B cell (primary cell): ENCODE measurements at regions not wholly inside any gene's neighbourhood (a gene's known extent, or its start where the extent isn't known, plus 50 kb on each side); places are given as distances from the start of the nearest gene placed in this dataset.

ENCODE experiments used
- ATAC-seq: fragments of 200-7000 bp; cut with Tn5 transposase; one replicate; pipeline ENCODE4 v1.10.0; 2021; ENCODE audit warnings: low read depth, mild to moderate bottlenecking, moderate number of reproducible peaks, moderate library complexity
- CTCF ChIA-PET: fragments of 350-600 bp; sonication (Branson Sonifier 250); formaldehyde crosslinking; loops from one replicate; lab custom pipeline; 2021; ENCODE audit warnings: antibody characterized with exemption, inconsistent platforms; lab: Charles Lee
- POLR2A ChIA-PET: fragments of 350-600 bp; sonication (Branson Sonifier 250); formaldehyde crosslinking; loops from one replicate; lab custom pipeline; 2021; ENCODE audit warnings: antibody characterized with exemption; lab: Charles Lee
- DNase-seq: peaks from one replicate; pipeline ENCODE4 v3.0.0; 2013
- H2AFZ ChIP-seq: 2 replicates; pipeline ENCODE4 v1.6.1; 2012; ENCODE audit warnings: mild to moderate bottlenecking, low read depth, low read length; ENCODE audit not compliant: insufficient read depth, poor library complexity, severe bottlenecking
- H3K27ac ChIP-seq, 2 donors: 1 replicate in 1 of 2; 2 replicates in 1 of 2; pipeline ENCODE4 v1.5.1; 2012 to 2013; ENCODE audit warnings: low read length in 2 of 2, mild to moderate bottlenecking in 2 of 2, moderate library complexity in 1 of 2
- H3K27me3 ChIP-seq, 4 experiments: fragments of 200-600 bp in 1 of 4; sonication (generic) in 1 of 4; replicated peaks in 1 of 4; 1 replicate in 2 of 4; 2 replicates in 2 of 4; pipeline versions ENCODE4 v1.6.1 to v1.7.0; 2013 to 2016; ENCODE audit warnings: low read length in 3 of 4, mild to moderate bottlenecking in 2 of 4, mixed read lengths in 1 of 4, moderate library complexity in 1 of 4; ENCODE audit not compliant: insufficient read depth in 4 of 4, control insufficient read depth in 3 of 4; ENCODE audit errors: control extremely low read depth in 1 of 4
- H3K36me3 ChIP-seq, 2 experiments: replicated peaks in 1 of 2; 1 replicate in 1 of 2; 2 replicates in 1 of 2; pipeline versions ENCODE4 v1.6.1 to v1.7.1; 2013; ENCODE audit warnings: low read length in 1 of 2; ENCODE audit not compliant: insufficient read depth in 2 of 2, control insufficient read depth in 1 of 2; ENCODE audit errors: control extremely low read depth in 1 of 2, extremely low read depth in 1 of 2
- H3K4me1 ChIP-seq, 2 donors: fragments of 200-600 bp in 1 of 2; sonication (generic) in 1 of 2; 1 replicate in 1 of 2; 2 replicates in 1 of 2; pipeline versions ENCODE4 v1.5.1 to v1.6.1; 2013 to 2017; ENCODE audit warnings: low read length in 2 of 2; ENCODE audit not compliant: control insufficient read depth in 2 of 2, insufficient read depth in 2 of 2
- H3K4me2 ChIP-seq: replicated peaks from 2 replicates; pipeline ENCODE3; 2012; ENCODE audit warnings: mild to moderate bottlenecking, low read depth, low read length; ENCODE audit not compliant: poor library complexity, severe bottlenecking
- H3K4me3 ChIP-seq, 5 experiments: fragments of 200-600 bp in 1 of 5; sonication (generic) in 1 of 5; 1 replicate in 3 of 5; 2 replicates in 2 of 5; pipeline versions ENCODE4 v1.5.1 to v1.7.0; 2011 to 2016; ENCODE audit warnings: low read length in 4 of 5, mild to moderate bottlenecking in 4 of 5, low read depth in 2 of 5, control low read depth in 1 of 5, moderate library complexity in 1 of 5; ENCODE audit not compliant: insufficient read depth in 1 of 5; ENCODE audit errors: control extremely low read depth in 1 of 5, extremely low read depth in 1 of 5
- H3K79me2 ChIP-seq: fragments of 200-600 bp; sonication (generic); one replicate; pipeline ENCODE4 v1.6.0; 2016; ENCODE audit warnings: low read length; ENCODE audit not compliant: control insufficient read depth, insufficient read depth
- H3K9ac ChIP-seq: fragments of 200-600 bp; sonication (generic); 2 replicates; pipeline ENCODE4 v1.6.1; 2017; ENCODE audit warnings: mild to moderate bottlenecking, low read length, moderate library complexity
- H3K9me3 ChIP-seq, 3 donors: one replicate each; pipeline versions ENCODE4 v1.6.1 to v1.7.1; 2013; ENCODE audit warnings: low read length in 2 of 3; ENCODE audit not compliant: control insufficient read depth in 2 of 3, insufficient read depth in 1 of 3; ENCODE audit errors: control extremely low read depth in 1 of 3
- H4K20me1 ChIP-seq: 2 replicates; pipeline ENCODE4 v1.6.0; 2012; ENCODE audit warnings: mild to moderate bottlenecking, low read length; ENCODE audit not compliant: insufficient read depth, control insufficient read depth, poor library complexity, severe bottlenecking
- H3K27ac Mint-ChIP-seq: one replicate; pipeline ENCODE4 v1.8.0; 2021; ENCODE audit warnings: mixed read lengths
- H3K27me3 Mint-ChIP-seq: one replicate; pipeline ENCODE4 v1.8.0; 2021; ENCODE audit warnings: mixed read lengths
- H3K4me1 Mint-ChIP-seq: one replicate; pipeline ENCODE4 v1.8.0; 2021; ENCODE audit warnings: mixed read lengths
- H3K4me3 Mint-ChIP-seq: one replicate; pipeline ENCODE4 v1.8.0; 2021; ENCODE audit warnings: mixed read lengths
- H3K9me3 Mint-ChIP-seq: one replicate; pipeline ENCODE4 v1.8.0; 2022; ENCODE audit warnings: mixed read lengths; ENCODE audit not compliant: insufficient read depth
- EZH2 ChIP-seq: IDR thresholded peaks from 2 replicates; pipeline ENCODE4 v1.6.1; 2012; ENCODE audit warnings: borderline replicate concordance, low read depth, mild to moderate bottlenecking, moderate library complexity, low read length; ENCODE audit not compliant: insufficient read depth, poor library complexity, severe bottlenecking
- WGBS: methylation state at CpG from one replicate; pipeline ENCODE4 v1.1.5; 2013; ENCODE audit warnings: missing lambda C conversion rate; ENCODE audit not compliant: insufficient coverage; 5-methylcytosine and 5-hydroxymethylcytosine counted together
- intact Hi-C: fragments of 100-400 bp; cut with micrococcal nuclease; formaldehyde crosslinking; loops from one replicate; pipeline ENCODE4 v1.10.0; 2022
- TF ChIP-seq, protein P1 (sequence below): fragments of 200-600 bp; IDR thresholded peaks from one replicate; pipeline ENCODE4 v1.8.0; 2022; ENCODE audit warnings: antibody characterized with exemption, mild to moderate bottlenecking

DNA sequence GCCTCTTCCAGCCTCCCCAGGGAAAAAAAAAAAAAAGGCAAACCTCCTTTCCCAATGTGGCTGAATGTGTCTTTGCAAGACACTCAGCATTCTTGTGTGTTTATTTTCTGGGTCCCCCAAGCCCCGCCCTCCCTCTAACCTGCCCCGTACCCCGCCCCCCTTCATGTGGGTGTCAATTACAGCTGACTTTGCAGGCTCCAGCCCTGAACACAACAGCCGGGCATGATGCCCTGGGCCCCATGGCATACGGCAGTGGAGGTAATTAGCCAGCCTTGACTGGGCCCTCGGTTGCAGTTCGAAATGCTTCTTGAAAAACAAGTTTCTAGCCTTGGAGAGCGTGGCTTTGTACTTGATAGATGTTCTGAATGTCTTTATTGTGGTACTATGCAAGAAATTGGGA is 354.7 kb upstream of the RBFOX1 start:
- TF ChIP-seq EZH2, result no peak
- TF ChIP-seq, protein P1, sequence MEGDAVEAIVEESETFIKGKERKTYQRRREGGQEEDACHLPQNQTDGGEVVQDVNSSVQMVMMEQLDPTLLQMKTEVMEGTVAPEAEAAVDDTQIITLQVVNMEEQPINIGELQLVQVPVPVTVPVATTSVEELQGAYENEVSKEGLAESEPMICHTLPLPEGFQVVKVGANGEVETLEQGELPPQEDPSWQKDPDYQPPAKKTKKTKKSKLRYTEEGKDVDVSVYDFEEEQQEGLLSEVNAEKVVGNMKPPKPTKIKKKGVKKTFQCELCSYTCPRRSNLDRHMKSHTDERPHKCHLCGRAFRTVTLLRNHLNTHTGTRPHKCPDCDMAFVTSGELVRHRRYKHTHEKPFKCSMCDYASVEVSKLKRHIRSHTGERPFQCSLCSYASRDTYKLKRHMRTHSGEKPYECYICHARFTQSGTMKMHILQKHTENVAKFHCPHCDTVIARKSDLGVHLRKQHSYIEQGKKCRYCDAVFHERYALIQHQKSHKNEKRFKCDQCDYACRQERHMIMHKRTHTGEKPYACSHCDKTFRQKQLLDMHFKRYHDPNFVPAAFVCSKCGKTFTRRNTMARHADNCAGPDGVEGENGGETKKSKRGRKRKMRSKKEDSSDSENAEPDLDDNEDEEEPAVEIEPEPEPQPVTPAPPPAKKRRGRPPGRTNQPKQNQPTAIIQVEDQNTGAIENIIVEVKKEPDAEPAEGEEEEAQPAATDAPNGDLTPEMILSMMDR, result no peak
- Histone ChIP-seq H3K79me2 (no peaks in the 10 kb centered on the region), H3K4me3 (no peak overlapping the region), H3K27me3 (no peaks in the 10 kb centered on the region), H3K9me3 (no peaks in the 10 kb centered on the region), H3K36me3 (no peaks in the 10 kb centered on the region), H3K4me2 (no peak overlapping the region), H2AFZ (no peak overlapping the region), H3K27ac (no peak overlapping the region), H3K4me1 (no peaks in the 10 kb centered on the region), H3K9ac (no peak overlapping the region), H4K20me1 (no peaks in the 10 kb centered on the region)
- DNase-seq, result no peak
- Mint-ChIP-seq H3K9me3 (no peaks in the 10 kb centered on the region), H3K27ac (no peak overlapping the region), H3K4me1 (no peaks in the 10 kb centered on the region), H3K27me3 (no peaks in the 10 kb centered on the region), H3K4me3 (no peak overlapping the region)
- intact Hi-C loops, result no loop called here
- 74% methylated on average over 7 of the region's 8 CpGs for WGBS
- ChIA-PET POLR2A (no interaction called here), CTCF (no interaction called here)
- no peak for ATAC-seq

- H2AFZ ChIP-seq, result no peak overlapping the region
- intact Hi-C loops, result no loop called here
- 90% methylated on average over 5 of the region's 7 CpGs for WGBS
These were observed 355.4 kb upstream of the RBFOX1 start for GRCh38 chr16:6977291-6977690.

More at GRCh38 chr16:6977291-6977690, 355.4 kb upstream of the RBFOX1 start:
- Mint-ChIP-seq H3K27me3 (no peaks in the 10 kb centered on the region), H3K4me1 (no peaks in the 10 kb centered on the region), H3K27ac (no peak overlapping the region), H3K4me3 (no peak overlapping the region), H3K9me3 (no peaks in the 10 kb centered on the region)
- Histone ChIP-seq H3K36me3 (no peaks in the 10 kb centered on the region), H3K79me2 (no peaks in the 10 kb centered on the region), H3K4me1 (no peaks in the 10 kb centered on the region), H3K9ac (no peak overlapping the region), H4K20me1 (no peaks in the 10 kb centered on the region), H3K27me3 (no peaks in the 10 kb centered on the region), H3K4me3 (no peak overlapping the region), H3K9me3 (no peaks in the 10 kb centered on the region), H3K4me2 (no peak overlapping the region), H3K27ac (no peak overlapping the region)
- ChIA-PET POLR2A (no interaction called here), CTCF (no interaction called here)
- ATAC-seq (no peak), DNase-seq (no peak)
- no peak for TF ChIP-seq EZH2
- TF ChIP-seq, protein P1, result no peak
